ENCODE measurements at regions not wholly inside any gene's neighbourhood (a gene's known extent, or its start where the extent isn't known, plus 50 kb on each side); places are given as distances from the start of the nearest gene placed in this dataset.

GRCh38 chr12:4176168-4176567 lies 97.4 kb upstream of the CCND2 start:
- TF ChIP-seq CTCF (conservative IDR thresholded peaks at IDR 0.05; ENCODE audit: low read depth in 2 of 2) (no peak), POLR2AphosphoS5 (IDR thresholded peaks at IDR 0.05; ENCODE audit: low read depth) (no peak), EZH2phosphoT487 (IDR thresholded peaks at IDR 0.05; ENCODE audit: unreplicated experiment) (no peak), REST (IDR thresholded peaks at IDR 0.05; ENCODE audit: unreplicated experiment) (no peak), CREB1 (CRISPR knock-in tag; IDR thresholded peaks at IDR 0.05; ENCODE audit: low read depth) (no peak), EZH2 (IDR thresholded peaks at IDR 0.05; ENCODE audit: low read depth, unreplicated experiment) (no peak), ZNF462 (CRISPR knock-in tag; IDR thresholded peaks at IDR 0.05) (no peak), JUNB (IDR thresholded peaks at IDR 0.05; ENCODE audit: unreplicated experiment) (no peak), ZNF114 (CRISPR knock-in tag; IDR thresholded peaks at IDR 0.05) (no peak), ETS1 (IDR thresholded peaks at IDR 0.05) (no peak), NANOG (IDR thresholded peaks at IDR 0.05; ENCODE audit: borderline replicate concordance) (no peak), ZNF331 (CRISPR knock-in tag; IDR thresholded peaks at IDR 0.05; ENCODE audit: low read depth) (no peak), STAT1 (IDR thresholded peaks at IDR 0.05; ENCODE audit: unreplicated experiment) (no peak)

All from GM23338 (cell line).